Activated naive CD8-positive, alpha-beta T cell treated with anti-CD3 and anti-CD28 coated beads, Interleukin-2, amount 50 U/mL, for 24 hours (primary cell): ENCODE measurements at regions not wholly inside any gene's neighbourhood (a gene's known extent, or its start where the extent isn't known, plus 50 kb on each side); places are given as distances from the start of the nearest gene placed in this dataset.
A peak's percentile ranks its signal among the peaks of the same experiment; 100 is the strongest.

Experiments used
- ATAC-seq: fragments of 150-1000 bp; cut with Tn5 transposase; one replicate; pipeline ENCODE4 v1.10.0; 2021
- DNase-seq: peaks from one replicate; pipeline ENCODE4 v3.0.0; 2021
- H3K27ac Mint-ChIP-seq: one replicate; pipeline ENCODE4 v1.8.0; 2021; ENCODE audit warnings: mild to moderate bottlenecking, mixed read lengths
- H3K27me3 Mint-ChIP-seq: one replicate; pipeline ENCODE4 v1.8.0; 2021; ENCODE audit warnings: mixed read lengths
- H3K36me3 Mint-ChIP-seq: one replicate; pipeline ENCODE4 v1.8.0; 2021; ENCODE audit warnings: low read depth, mixed read lengths
- H3K4me1 Mint-ChIP-seq: one replicate; pipeline ENCODE4 v1.8.0; 2021; ENCODE audit warnings: mixed read lengths
- H3K4me3 Mint-ChIP-seq: one replicate; pipeline ENCODE4 v1.8.0; 2021; ENCODE audit warnings: mild to moderate bottlenecking, moderate library complexity, mixed read lengths
- H3K9me3 Mint-ChIP-seq: one replicate; pipeline ENCODE4 v1.8.0; 2021; ENCODE audit warnings: mixed read lengths

DNA sequence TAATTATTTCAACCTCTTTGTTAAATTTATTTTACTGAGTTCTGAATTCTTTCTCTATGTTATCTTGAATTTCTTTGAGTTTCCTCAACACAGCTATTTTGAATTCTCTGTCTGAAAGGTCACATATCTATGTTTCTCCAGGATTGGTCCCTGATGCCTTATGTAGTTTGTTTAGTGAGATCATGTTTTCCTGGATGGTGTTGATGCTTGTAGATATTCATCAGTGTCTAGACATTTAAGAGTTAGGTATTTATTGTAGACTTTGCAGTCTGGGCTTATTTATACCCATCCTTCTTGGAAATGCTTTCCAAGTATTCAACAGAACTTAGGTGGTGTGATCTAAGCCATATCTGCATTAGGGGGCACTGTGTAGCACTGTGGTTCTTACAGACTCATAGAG, 70.2 kb upstream of the SLC27A6 start:
- DNase-seq (no peak), ATAC-seq (no peak)
- Mint-ChIP-seq H3K27ac (no peak overlapping the region), H3K4me1 (no peaks in the 10 kb centered on the region), H3K36me3 (no peaks in the 10 kb centered on the region), H3K27me3 (peaks cover 2% of the 10 kb centered on the region), H3K9me3 (peaks cover 6% of the 10 kb centered on the region), H3K4me3 (no peak overlapping the region)

DNA sequence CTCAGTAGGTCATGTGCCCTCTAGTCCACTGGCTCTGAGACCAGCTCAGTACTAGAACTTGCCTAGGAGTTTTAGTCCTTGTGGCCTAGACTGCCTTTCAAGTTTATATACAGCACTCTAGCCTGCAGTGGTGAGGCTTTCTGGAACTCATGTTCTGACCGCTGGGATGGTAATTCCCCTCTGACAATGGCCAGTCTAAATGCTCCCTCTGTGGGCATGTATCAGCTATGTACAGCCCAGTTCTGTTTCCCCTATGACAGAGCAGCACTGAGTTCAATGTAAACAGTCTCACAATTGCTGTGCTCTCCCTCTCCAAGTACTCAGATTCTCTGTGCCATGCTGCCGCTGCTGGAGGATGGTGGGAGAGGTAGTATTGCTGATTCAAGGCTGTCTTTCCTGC, 68.6 kb upstream of the SLC27A6 start:
- ATAC-seq, result no peak
- Mint-ChIP-seq H3K36me3 (no peaks in the 10 kb centered on the region), H3K27ac (no peak overlapping the region), H3K4me3 (no peak overlapping the region), H3K4me1 (no peaks in the 10 kb centered on the region), H3K27me3 (peaks cover 2% of the 10 kb centered on the region), H3K9me3 (peaks cover 6% of the 10 kb centered on the region)
- DNase-seq, result no peak

DNA sequence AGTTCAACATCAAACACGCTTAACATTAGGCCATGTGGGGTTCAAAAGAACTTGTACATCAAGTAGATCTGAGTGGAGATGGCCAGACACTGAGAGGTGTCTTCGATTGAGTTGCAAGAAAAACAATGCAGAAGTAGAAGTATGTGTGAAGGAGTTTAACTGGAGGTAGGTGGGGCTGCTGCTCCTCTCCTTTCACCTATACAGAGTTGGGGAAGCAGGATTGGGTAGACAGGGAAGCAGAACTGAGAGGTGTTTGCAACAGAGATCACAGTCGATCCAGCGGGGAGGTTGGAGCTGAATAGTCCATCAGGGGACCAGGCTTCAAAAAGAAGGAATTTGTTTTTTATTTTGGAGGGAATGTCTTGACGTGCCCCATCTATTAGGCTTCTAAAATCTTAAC, 61.7 kb upstream of the SLC27A6 start:
- H3K27me3 Mint-ChIP-seq, result peaks cover 6% of the 10 kb centered on the region
- H3K36me3 Mint-ChIP-seq, result no peaks in the 10 kb centered on the region
- DNase-seq (no peak), ATAC-seq (no peak)
- no peaks in the 10 kb centered on the region for H3K4me1 Mint-ChIP-seq
- no peak overlapping the region for H3K27ac Mint-ChIP-seq
- H3K4me3 Mint-ChIP-seq, result no peak overlapping the region
- H3K9me3 Mint-ChIP-seq, result no peaks in the 10 kb centered on the region

DNA sequence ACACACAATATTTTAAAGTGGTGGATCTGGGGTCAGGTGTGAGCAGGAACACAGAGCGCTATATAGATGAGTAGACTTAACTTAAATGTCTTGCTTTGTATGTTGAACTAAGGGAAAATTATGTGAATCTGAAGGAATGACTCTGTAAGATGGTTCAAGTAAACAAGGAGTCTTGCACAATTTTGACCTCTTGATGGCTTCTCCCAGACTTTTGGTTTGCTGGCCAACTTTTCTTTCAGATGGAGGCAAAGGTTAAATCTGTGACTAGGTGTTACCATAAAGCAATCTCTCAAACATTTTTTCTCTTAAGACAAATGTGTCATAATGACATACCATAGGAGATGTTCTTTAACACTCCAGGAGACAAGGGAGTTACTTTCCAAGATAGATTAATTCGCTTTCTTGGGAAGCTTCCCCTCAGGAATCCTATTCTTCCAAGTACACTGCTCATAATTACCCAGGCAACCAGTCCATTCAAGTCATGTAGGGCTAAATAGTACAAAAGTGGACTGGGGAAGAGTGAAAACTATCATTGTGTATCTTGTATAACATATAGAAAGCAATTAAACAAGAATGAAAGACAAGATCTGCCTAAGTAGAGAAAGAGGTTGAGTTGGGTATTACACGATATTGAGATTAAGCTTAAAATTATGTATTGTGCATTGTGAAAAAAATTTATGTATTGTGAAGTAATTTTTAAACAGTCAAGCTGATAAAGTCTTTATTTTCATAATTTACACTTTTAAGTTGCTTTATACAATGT, 60.3 kb upstream of the SLC27A6 start:
- no peak for DNase-seq
- no peak for ATAC-seq
- Mint-ChIP-seq H3K27ac (no peak overlapping the region), H3K27me3 (peaks cover 4% of the 10 kb centered on the region), H3K9me3 (no peaks in the 10 kb centered on the region), H3K4me1 (no peaks in the 10 kb centered on the region), H3K4me3 (no peak overlapping the region), H3K36me3 (no peaks in the 10 kb centered on the region)

DNA sequence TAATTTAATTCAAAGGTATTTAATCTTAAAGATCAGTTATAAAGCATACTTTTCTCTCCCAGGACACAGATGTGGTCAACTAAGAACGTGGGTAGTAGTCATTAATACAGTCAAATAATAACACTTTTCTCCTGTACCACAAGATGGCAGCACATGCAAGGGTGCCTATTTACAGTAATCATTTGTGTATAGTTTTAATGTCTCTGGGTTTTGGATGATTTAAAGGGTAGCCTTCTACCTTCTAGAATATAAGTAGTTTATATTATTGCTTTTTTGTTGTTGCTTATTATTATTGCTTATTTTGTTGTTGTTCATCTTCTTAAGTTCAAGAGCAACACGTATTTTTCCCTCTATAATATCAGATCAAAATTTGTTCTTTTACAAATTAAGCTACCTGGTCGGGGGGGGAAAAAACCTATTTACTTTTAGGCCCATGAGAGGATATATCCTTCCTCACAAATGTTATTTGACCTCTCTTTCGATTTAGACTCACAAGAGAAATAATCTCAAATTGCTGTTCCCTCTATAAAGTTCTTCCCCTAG, 59.6 kb upstream of the SLC27A6 start:
- Mint-ChIP-seq H3K27ac (no peak overlapping the region), H3K9me3 (no peaks in the 10 kb centered on the region), H3K36me3 (no peaks in the 10 kb centered on the region), H3K27me3 (peaks cover 4% of the 10 kb centered on the region), H3K4me3 (no peak overlapping the region), H3K4me1 (no peaks in the 10 kb centered on the region)
- ATAC-seq (no peak), DNase-seq (peak; percentile 25)

DNA sequence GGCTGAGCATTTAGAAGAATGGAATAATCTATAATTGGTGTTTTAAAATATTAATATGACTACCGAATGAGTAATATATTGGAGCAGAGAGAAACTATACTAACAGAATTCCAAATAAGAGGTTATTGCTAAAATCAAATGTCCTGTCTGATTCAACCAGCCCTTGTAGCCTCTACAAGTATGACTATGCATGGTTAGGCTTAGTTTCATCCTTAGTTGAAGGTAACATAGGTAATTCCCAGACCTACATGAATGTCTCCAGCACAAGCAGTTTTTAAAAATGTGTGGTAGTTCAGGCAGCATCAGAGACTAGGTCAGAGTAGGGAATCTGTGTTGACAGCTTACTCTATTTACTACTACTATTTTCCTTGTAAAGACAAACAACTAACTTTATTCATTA, 51.7 kb upstream of the SLC27A6 start:
- Mint-ChIP-seq H3K27me3 (no peaks in the 10 kb centered on the region), H3K27ac (no peak overlapping the region), H3K4me3 (no peak overlapping the region), H3K36me3 (no peaks in the 10 kb centered on the region), H3K9me3 (no peaks in the 10 kb centered on the region), H3K4me1 (no peaks in the 10 kb centered on the region)
- DNase-seq, result no peak
- ATAC-seq, result no peak
